ENCODE measurements at regions not wholly inside any gene's neighbourhood (a gene's known extent, or its start where the extent isn't known, plus 50 kb on each side); places are given as distances from the start of the nearest gene placed in this dataset.
"Not testable (repeated sequence)": the region's sequence is repeated elsewhere in the genome, so short reads cannot be mapped to it uniquely, and the experiment has no call there.

- in situ Hi-C loops (cut with MboI; ENCODE audit: low sequenced_read_pairs): no loop called here
- H3K36me3 ChIP-seq (replicated peaks): no peaks in the 10 kb centered on the region
- H3K4me3 ChIP-seq: no peak overlapping the region
- H3K27me3 ChIP-seq (ENCODE audit: low read depth): peaks cover 2% of the 10 kb centered on the region; the same call in 1 of the 2 replicates
- no peaks in the 10 kb centered on the region for H3K9me3 ChIP-seq
- H3K4me1 ChIP-seq: no peaks in the 10 kb centered on the region
- no peak for DNase-seq (ENCODE audit: low spot score in 2 of 2)
Observed at GRCh38 chr2:12557688-12558087, 159.0 kb upstream of the TRIB2 start.

- H3K9me3 ChIP-seq: no peaks in the 10 kb centered on the region
- in situ Hi-C loops (cut with MboI; ENCODE audit: low sequenced_read_pairs): no loop called here
- no peaks in the 10 kb centered on the region for H3K4me1 ChIP-seq
- peaks cover 2% of the 10 kb centered on the region; the same call in 1 of the 2 replicates for H3K27me3 ChIP-seq (ENCODE audit: low read depth)
- no peak for DNase-seq (ENCODE audit: low spot score in 2 of 2)
- H3K36me3 ChIP-seq (replicated peaks): no peaks in the 10 kb centered on the region
- H3K4me3 ChIP-seq: no peak overlapping the region
Observed at GRCh38 chr2:12558519-12558918, 158.2 kb upstream of the TRIB2 start.

- no peak for DNase-seq (ENCODE audit: low spot score in 2 of 2)
- Histone ChIP-seq H3K4me1 (no peaks in the 10 kb centered on the region), H3K4me3 (no peak overlapping the region), H3K27me3 (ENCODE audit: low read depth) (peaks cover 9% of the 10 kb centered on the region), H3K9me3 (no peaks in the 10 kb centered on the region), H3K36me3 (replicated peaks) (no peaks in the 10 kb centered on the region)
- in situ Hi-C loops (cut with MboI; ENCODE audit: low sequenced_read_pairs): no loop called here
Observed at GRCh38 chr2:12560618-12561017, 156.1 kb upstream of the TRIB2 start.

GRCh38 chr2:12567411-12567810 is 149.3 kb upstream of the TRIB2 start:
- DNase-seq (ENCODE audit: low spot score in 2 of 2): no peak
- Histone ChIP-seq H3K4me3 (no peak overlapping the region), H3K9me3 (no peaks in the 10 kb centered on the region), H3K4me1 (no peaks in the 10 kb centered on the region), H3K36me3 (replicated peaks) (no peaks in the 10 kb centered on the region), H3K27me3 (ENCODE audit: low read depth) (peaks cover 8% of the 10 kb centered on the region; the same call in 1 of the 2 replicates)
- in situ Hi-C loops (cut with MboI; ENCODE audit: low sequenced_read_pairs): no loop called here

- H3K4me3 ChIP-seq; DNase-seq (ENCODE audit: low spot score in 2 of 2); H3K4me1 ChIP-seq; H3K36me3 ChIP-seq (replicated peaks); H3K27me3 ChIP-seq (ENCODE audit: low read depth); in situ Hi-C loops (cut with MboI; ENCODE audit: low sequenced_read_pairs); H3K9me3 ChIP-seq: not testable (repeated sequence)
Observed at GRCh38 chr2:12569510-12569909, 147.2 kb upstream of the TRIB2 start.

GRCh38 chr2:12569929-12570328 is 146.8 kb upstream of the TRIB2 start:
- H3K27me3 ChIP-seq (ENCODE audit: low read depth); H3K4me1 ChIP-seq; in situ Hi-C loops (cut with MboI; ENCODE audit: low sequenced_read_pairs); H3K36me3 ChIP-seq (replicated peaks); H3K4me3 ChIP-seq; DNase-seq (ENCODE audit: low spot score in 2 of 2); H3K9me3 ChIP-seq: not testable (repeated sequence)

- in situ Hi-C loops (cut with MboI; ENCODE audit: low sequenced_read_pairs): no loop called here
- Histone ChIP-seq H3K36me3 (replicated peaks) (no peaks in the 10 kb centered on the region), H3K27me3 (ENCODE audit: low read depth) (no peaks in the 10 kb centered on the region), H3K9me3 (no peaks in the 10 kb centered on the region), H3K4me1 (no peaks in the 10 kb centered on the region), H3K4me3 (no peak overlapping the region)
- no peak for DNase-seq (ENCODE audit: low spot score in 2 of 2)
Observed at GRCh38 chr2:12577091-12577490, 139.6 kb upstream of the TRIB2 start.

- in situ Hi-C loops (cut with MboI; ENCODE audit: low sequenced_read_pairs): no loop called here
- no peak overlapping the region for H3K4me3 ChIP-seq
- H3K4me1 ChIP-seq: no peaks in the 10 kb centered on the region
- H3K27me3 ChIP-seq (ENCODE audit: low read depth): no peaks in the 10 kb centered on the region
- H3K9me3 ChIP-seq: no peaks in the 10 kb centered on the region
- no peaks in the 10 kb centered on the region for H3K36me3 ChIP-seq (replicated peaks)
- DNase-seq (ENCODE audit: low spot score in 2 of 2): no peak
Observed at GRCh38 chr2:12577567-12578253, 139.0 kb upstream of the TRIB2 start.

- DNase-seq (ENCODE audit: low spot score in 2 of 2): no peak
- no peaks in the 10 kb centered on the region for H3K27me3 ChIP-seq (ENCODE audit: low read depth)
- H3K36me3 ChIP-seq (replicated peaks): no peaks in the 10 kb centered on the region
- in situ Hi-C loops (cut with MboI; ENCODE audit: low sequenced_read_pairs): no loop called here
- H3K9me3 ChIP-seq: no peaks in the 10 kb centered on the region
- H3K4me1 ChIP-seq: no peaks in the 10 kb centered on the region
- no peak overlapping the region for H3K4me3 ChIP-seq
Observed at GRCh38 chr2:12579018-12579417, 137.7 kb upstream of the TRIB2 start.

GRCh38 chr2:12584338-12584737 is 132.4 kb upstream of the TRIB2 start:
- Histone ChIP-seq H3K4me3 (no peak overlapping the region), H3K36me3 (replicated peaks) (no peaks in the 10 kb centered on the region)
- in situ Hi-C loops (cut with MboI; ENCODE audit: low sequenced_read_pairs): no loop called here

GRCh38 chr2:12585784-12586183 is 131.0 kb upstream of the TRIB2 start:
- in situ Hi-C loops (cut with MboI; ENCODE audit: low sequenced_read_pairs): no loop called here

More at GRCh38 chr2:12584338-12584737, 132.4 kb upstream of the TRIB2 start:
- no peaks in the 10 kb centered on the region for H3K27me3 ChIP-seq (ENCODE audit: low read depth)
- no peaks in the 10 kb centered on the region for H3K4me1 ChIP-seq
- no peak for DNase-seq (ENCODE audit: low spot score in 2 of 2)
- H3K9me3 ChIP-seq: no peaks in the 10 kb centered on the region

GRCh38 chr2:12587228-12587627 is 129.5 kb upstream of the TRIB2 start:
- H3K4me3 ChIP-seq: no peak overlapping the region
- no peak for DNase-seq (ENCODE audit: low spot score in 2 of 2)
- in situ Hi-C loops (cut with MboI; ENCODE audit: low sequenced_read_pairs): no loop called here
- H3K36me3 ChIP-seq (replicated peaks): no peaks in the 10 kb centered on the region
- no peaks in the 10 kb centered on the region for H3K4me1 ChIP-seq
- no peaks in the 10 kb centered on the region for H3K9me3 ChIP-seq
- no peaks in the 10 kb centered on the region for H3K27me3 ChIP-seq (ENCODE audit: low read depth)

More at GRCh38 chr2:12585784-12586183, 131.0 kb upstream of the TRIB2 start:
- H3K9me3 ChIP-seq: no peaks in the 10 kb centered on the region
- H3K36me3 ChIP-seq (replicated peaks): no peaks in the 10 kb centered on the region
- H3K4me3 ChIP-seq: no peak overlapping the region
- H3K4me1 ChIP-seq: no peaks in the 10 kb centered on the region
- no peaks in the 10 kb centered on the region for H3K27me3 ChIP-seq (ENCODE audit: low read depth)
- DNase-seq (ENCODE audit: low spot score in 2 of 2): no peak

- H3K4me1 ChIP-seq: no peaks in the 10 kb centered on the region
- DNase-seq (ENCODE audit: low spot score in 2 of 2): no peak
- no peak overlapping the region for H3K4me3 ChIP-seq
- no peaks in the 10 kb centered on the region for H3K9me3 ChIP-seq
- in situ Hi-C loops (cut with MboI; ENCODE audit: low sequenced_read_pairs): no loop called here
- H3K27me3 ChIP-seq (ENCODE audit: low read depth): no peaks in the 10 kb centered on the region
- no peaks in the 10 kb centered on the region for H3K36me3 ChIP-seq (replicated peaks)
Observed at GRCh38 chr2:12587729-12588522, 128.8 kb upstream of the TRIB2 start.

GRCh38 chr2:12588986-12589385 is 127.8 kb upstream of the TRIB2 start:
- Histone ChIP-seq H3K4me3 (no peak overlapping the region), H3K27me3 (ENCODE audit: low read depth) (no peaks in the 10 kb centered on the region), H3K4me1 (no peaks in the 10 kb centered on the region), H3K36me3 (replicated peaks) (no peaks in the 10 kb centered on the region), H3K9me3 (no peaks in the 10 kb centered on the region)
- DNase-seq (ENCODE audit: low spot score in 2 of 2): no peak
- in situ Hi-C loops (cut with MboI; ENCODE audit: low sequenced_read_pairs): no loop called here

All from HAP-1 (cell line).